Skeletal muscle satellite cell (primary cell): ENCODE measurements at regions not wholly inside any gene's neighbourhood (a gene's known extent, or its start where the extent isn't known, plus 50 kb on each side); places are given as distances from the start of the nearest gene placed in this dataset.

Experiments used
- H3K27me3 ChIP-seq: 2 replicates; pipeline ENCODE4 v1.7.0; 2013; ENCODE audit warnings: low read length; ENCODE audit not compliant: control insufficient read depth, insufficient read depth
- H3K36me3 ChIP-seq: 2 replicates; pipeline ENCODE4 v1.7.0; 2013; ENCODE audit warnings: mild to moderate bottlenecking, control low read depth, low read length; ENCODE audit not compliant: insufficient read depth
- H3K4me1 ChIP-seq: 2 replicates; pipeline ENCODE4 v1.7.0; 2013; ENCODE audit warnings: low read length; ENCODE audit not compliant: control insufficient read depth, insufficient read depth
- H3K4me2 ChIP-seq: 2 replicates; pipeline ENCODE4 v1.7.0; 2013; ENCODE audit warnings: mild to moderate bottlenecking, low read length
- H3K4me3 ChIP-seq: 2 replicates; pipeline ENCODE4 v1.7.0; 2013; ENCODE audit warnings: low read length
- H3K9ac ChIP-seq: 2 replicates; pipeline ENCODE4 v1.7.0; 2013; ENCODE audit warnings: mild to moderate bottlenecking, low read depth, low read length, moderate library complexity
- H3K9me3 ChIP-seq: replicated peaks from 2 replicates; pipeline ENCODE4 v1.7.0; 2013; ENCODE audit warnings: mild to moderate bottlenecking, control low read depth, low read length

DNA sequence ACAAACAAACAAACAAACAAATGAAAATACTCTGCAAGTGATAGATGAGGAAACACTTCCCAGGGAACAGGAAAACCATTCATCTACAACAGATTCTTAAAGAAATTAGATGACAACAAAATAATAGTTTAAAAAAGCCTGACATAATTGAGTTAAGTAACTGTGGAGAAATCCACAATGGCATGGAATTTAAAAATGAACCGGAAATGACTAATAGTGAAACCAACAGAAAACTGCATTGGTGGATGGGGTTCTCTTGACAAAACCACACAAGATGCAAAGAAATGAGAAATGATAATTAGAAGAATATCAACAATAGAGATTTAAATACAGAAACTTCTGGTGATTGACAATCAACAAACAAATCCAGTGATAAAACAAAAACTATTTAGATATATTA is 785.6 kb downstream of the QKI start:
- H3K4me2 ChIP-seq = no peak overlapping the region
- H3K9ac ChIP-seq = no peak overlapping the region
- no peak overlapping the region for H3K4me3 ChIP-seq
- no peaks in the 10 kb centered on the region for H3K36me3 ChIP-seq
- H3K4me1 ChIP-seq = peaks cover 6% of the 10 kb centered on the region
- no peaks in the 10 kb centered on the region for H3K9me3 ChIP-seq
- no peaks in the 10 kb centered on the region for H3K27me3 ChIP-seq

DNA sequence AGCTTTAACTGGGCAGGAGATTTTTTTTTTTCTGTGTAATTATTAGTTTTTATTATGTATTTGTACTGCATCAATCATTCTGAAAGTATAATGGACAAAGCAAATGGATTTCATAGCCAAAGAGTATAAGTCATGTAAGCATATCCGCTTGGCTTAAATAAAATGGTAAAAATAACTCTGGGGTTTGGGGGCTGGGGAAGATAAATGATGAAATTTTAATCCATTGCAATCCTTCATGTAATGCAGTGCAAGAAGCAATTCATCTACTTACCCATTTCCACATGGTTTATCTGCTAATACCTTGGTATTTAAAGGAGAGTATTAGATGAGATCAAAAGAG is 781.4 kb downstream of the QKI start:
- H3K27me3 ChIP-seq = no peaks in the 10 kb centered on the region
- no peak overlapping the region for H3K9ac ChIP-seq
- H3K36me3 ChIP-seq = no peaks in the 10 kb centered on the region
- no peak overlapping the region for H3K4me3 ChIP-seq
- no peak overlapping the region for H3K4me2 ChIP-seq
- H3K4me1 ChIP-seq = peaks cover 6% of the 10 kb centered on the region
- H3K9me3 ChIP-seq = no peaks in the 10 kb centered on the region

DNA sequence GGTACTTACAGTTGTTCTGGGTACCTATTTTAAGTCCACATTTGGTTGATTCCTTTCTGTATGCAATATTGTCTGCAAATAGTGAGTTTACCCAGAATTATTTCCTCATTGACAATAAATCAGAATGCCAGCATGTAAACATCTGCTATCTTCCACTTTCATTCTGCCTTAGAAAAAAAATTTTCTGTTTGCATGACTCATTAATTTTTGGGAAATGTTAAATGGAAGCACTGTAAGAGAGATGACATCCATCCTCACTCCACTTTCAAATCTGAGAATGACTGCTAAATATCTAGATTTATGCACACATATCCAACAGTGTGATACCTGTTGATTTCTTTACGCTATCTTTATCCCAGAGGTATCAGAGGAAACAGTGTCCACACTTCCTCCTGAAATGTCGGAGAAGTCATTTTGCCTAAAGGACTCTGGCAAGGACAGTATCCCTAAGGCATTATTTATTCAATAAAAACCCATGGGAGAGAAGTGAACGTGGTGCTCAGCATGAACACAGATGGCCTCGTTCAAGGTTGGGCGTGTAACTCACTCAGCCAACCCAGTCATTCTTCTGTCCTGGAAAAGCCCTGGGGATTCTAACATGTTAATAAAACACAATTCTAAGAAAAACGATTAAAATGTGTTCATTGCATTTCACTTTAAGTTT is 780.9 kb downstream of the QKI start:
- H3K4me2 ChIP-seq = no peak overlapping the region
- no peaks in the 10 kb centered on the region for H3K27me3 ChIP-seq
- no peak overlapping the region for H3K4me3 ChIP-seq
- no peaks in the 10 kb centered on the region for H3K9me3 ChIP-seq
- no peaks in the 10 kb centered on the region for H3K36me3 ChIP-seq
- peaks cover 6% of the 10 kb centered on the region for H3K4me1 ChIP-seq
- H3K9ac ChIP-seq = no peak overlapping the region

DNA sequence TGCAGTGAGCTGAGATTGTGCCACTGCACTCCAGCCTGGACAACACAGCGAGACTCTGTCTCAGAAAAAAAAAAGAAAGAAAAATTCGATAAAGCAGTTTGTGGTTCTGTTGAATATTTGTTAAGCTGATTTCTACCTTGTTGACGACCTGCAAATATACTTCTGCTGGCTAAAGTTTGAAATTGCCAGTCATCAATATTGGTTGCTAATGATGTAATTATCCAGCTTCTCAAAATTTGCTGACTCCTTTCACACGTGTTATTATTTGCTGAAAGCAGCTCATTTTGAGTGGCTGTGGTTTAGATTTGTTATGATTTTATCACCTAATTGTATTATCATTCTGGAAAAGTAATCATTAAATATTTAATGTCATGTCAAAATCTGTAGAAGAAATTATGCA is 774.3 kb downstream of the QKI start:
- H3K4me1 ChIP-seq = no peaks in the 10 kb centered on the region
- no peak overlapping the region for H3K9ac ChIP-seq
- no peaks in the 10 kb centered on the region for H3K27me3 ChIP-seq
- H3K9me3 ChIP-seq = no peaks in the 10 kb centered on the region
- H3K36me3 ChIP-seq = no peaks in the 10 kb centered on the region
- no peak overlapping the region for H3K4me2 ChIP-seq
- no peak overlapping the region for H3K4me3 ChIP-seq

DNA sequence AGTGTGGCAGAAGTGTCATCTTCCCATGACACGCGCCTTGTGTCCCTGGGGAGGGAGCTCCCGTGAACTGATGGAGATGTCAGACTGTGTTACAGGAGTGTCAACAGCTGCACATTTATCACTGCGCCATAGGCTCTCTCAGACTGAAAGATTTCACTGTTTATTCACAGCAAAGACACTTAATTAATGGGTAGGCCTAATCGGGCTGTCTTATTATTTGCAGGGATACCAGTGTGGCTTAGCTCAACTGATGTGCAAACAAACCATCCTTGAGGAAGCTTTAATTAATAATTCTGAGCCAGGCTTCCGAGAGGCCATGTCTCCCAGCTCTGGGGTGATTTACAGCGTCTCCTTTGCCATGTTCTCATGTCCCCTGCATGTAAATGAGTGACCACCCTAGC is 771.0 kb downstream of the QKI start:
- Histone ChIP-seq H3K9ac (no peak overlapping the region), H3K27me3 (no peaks in the 10 kb centered on the region), H3K4me3 (no peak overlapping the region), H3K4me2 (no peak overlapping the region), H3K4me1 (no peaks in the 10 kb centered on the region), H3K36me3 (no peaks in the 10 kb centered on the region), H3K9me3 (no peaks in the 10 kb centered on the region)

DNA sequence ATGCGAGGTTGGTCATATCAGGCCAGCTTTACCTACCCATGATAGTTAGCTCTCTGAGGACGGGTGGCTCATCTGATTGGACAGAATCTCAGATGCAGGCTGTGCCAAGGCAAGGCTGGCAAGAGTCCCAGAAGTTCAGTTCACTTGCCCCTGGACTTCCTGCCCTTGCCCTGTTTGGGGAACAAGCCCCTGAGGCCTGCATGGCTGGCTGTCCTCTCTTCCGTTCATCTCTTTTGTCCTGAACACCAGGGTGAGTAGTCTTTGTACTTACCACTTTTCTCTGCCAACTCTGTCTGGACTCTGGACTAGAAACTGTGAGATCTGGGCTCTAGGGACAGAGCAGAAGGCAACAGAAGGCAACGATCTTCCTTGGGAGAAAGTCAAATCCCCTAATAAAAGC is 769.9 kb downstream of the QKI start:
- Histone ChIP-seq H3K9me3 (no peaks in the 10 kb centered on the region), H3K9ac (no peak overlapping the region), H3K27me3 (no peaks in the 10 kb centered on the region), H3K4me3 (no peak overlapping the region), H3K36me3 (no peaks in the 10 kb centered on the region), H3K4me2 (no peak overlapping the region), H3K4me1 (no peaks in the 10 kb centered on the region)

DNA sequence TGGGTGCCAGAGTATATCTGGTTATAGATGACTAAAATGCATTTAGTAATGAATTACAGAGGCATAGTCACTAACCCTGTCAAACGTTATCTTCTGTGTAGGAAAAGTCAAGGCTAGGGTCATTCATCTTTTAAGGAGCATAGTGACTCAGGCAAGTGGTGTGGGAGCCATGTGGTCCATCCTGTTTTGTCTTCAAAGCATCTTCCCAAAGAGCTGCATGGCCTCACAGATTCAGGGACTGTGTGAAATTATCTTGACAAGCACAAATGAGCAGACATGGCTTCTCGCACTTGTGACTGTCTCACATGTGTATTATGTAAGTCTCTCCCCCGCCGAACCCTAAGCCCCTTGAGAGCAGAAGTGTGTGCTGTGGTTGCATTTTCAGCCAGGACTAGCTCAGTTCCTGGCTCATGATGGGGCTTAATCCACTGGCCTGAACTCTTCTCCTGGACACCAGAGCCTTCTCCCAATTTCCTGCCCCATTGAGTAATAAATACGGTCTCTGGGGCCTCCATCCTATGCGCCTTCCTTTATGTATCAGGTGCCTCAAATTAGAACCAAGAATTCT is 769.1 kb downstream of the QKI start:
- no peaks in the 10 kb centered on the region for H3K9me3 ChIP-seq
- no peak overlapping the region for H3K4me3 ChIP-seq
- H3K4me2 ChIP-seq = no peak overlapping the region
- H3K4me1 ChIP-seq = no peaks in the 10 kb centered on the region
- no peaks in the 10 kb centered on the region for H3K36me3 ChIP-seq
- no peaks in the 10 kb centered on the region for H3K27me3 ChIP-seq
- no peak overlapping the region for H3K9ac ChIP-seq

DNA sequence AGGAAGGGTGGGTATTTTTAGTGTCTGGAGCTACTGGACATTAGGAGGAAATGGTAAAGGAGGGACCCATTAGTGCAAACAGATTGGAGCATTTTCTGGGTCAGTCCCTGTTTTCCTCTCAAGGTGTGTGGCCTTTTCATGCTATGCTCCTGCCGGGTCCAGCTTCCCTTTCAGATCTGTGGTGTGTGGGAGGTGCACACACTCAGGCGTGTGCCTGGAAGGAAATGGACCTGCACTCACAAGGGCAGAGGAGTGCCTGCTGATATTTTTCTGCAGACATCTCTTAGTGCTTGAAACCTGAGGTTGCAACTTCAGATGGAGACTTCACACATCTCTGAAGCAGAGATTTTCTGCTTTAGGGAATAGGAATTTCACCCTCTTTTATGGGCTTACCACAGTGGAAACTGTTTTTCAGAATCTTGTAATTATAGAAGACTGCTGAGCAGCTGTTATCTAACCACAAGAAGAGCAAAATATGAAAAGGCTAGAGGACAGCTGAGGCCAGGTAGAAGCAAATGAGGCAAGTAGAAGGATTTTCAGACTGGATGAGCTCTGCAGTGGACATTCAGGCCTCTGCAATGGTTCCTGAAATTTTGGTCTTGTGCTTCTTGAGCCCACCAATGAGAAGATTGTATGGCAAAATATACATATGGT is 764.3 kb downstream of the QKI start:
- Histone ChIP-seq H3K4me3 (no peak overlapping the region), H3K27me3 (no peaks in the 10 kb centered on the region), H3K4me1 (no peaks in the 10 kb centered on the region), H3K4me2 (no peak overlapping the region), H3K36me3 (no peaks in the 10 kb centered on the region), H3K9ac (no peak overlapping the region), H3K9me3 (no peaks in the 10 kb centered on the region)

DNA sequence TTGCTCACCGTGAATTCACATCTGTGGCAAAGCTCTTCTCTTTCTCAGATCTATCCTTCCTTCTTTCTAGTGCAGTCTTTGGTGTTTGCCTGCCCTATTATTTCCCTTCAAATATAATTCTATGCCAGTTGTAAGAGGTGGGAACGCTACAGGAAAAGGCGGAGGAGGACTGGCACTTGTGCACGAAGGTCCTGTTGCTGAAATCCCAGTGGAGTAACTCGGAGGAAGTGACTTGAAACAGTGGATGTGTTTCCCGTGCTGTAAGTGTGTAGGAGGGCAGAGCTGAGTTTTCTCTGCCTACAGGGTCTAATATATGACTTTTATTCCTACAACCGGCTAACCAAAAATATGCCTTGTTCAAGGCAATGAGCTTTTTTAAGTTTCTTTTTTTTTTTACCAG is 754.8 kb downstream of the QKI start:
- H3K36me3 ChIP-seq = no peaks in the 10 kb centered on the region

DNA sequence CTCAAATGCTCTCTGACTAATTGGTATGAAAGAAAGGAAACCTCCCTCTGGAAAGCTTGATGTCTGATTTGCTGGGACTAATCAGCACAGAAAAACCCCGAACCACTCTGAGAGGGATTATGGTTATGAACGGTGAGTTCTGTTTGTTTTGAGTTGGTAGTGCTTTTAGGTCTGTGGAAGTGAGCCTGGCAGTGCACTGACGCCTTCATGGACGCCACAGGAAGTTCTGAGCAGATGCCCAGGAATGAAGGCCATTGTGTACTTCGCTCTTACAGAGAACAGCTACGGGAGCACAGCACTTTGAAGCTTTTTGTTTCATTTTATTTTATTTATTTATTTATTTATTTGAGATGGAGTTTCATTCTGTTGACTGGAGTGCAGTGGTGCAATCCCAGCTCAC is 754.1 kb downstream of the QKI start:
- no peaks in the 10 kb centered on the region for H3K36me3 ChIP-seq
- H3K9me3 ChIP-seq = no peaks in the 10 kb centered on the region
- no peaks in the 10 kb centered on the region for H3K27me3 ChIP-seq
- no peak overlapping the region for H3K4me2 ChIP-seq
- H3K4me3 ChIP-seq = no peak overlapping the region
- H3K4me1 ChIP-seq = no peaks in the 10 kb centered on the region
- no peak overlapping the region for H3K9ac ChIP-seq

More for the DNA sequence above, 754.8 kb downstream of the QKI start:
- Histone ChIP-seq H3K27me3 (no peaks in the 10 kb centered on the region), H3K9ac (no peak overlapping the region), H3K9me3 (no peaks in the 10 kb centered on the region), H3K4me3 (no peak overlapping the region), H3K4me1 (no peaks in the 10 kb centered on the region), H3K4me2 (no peak overlapping the region)

DNA sequence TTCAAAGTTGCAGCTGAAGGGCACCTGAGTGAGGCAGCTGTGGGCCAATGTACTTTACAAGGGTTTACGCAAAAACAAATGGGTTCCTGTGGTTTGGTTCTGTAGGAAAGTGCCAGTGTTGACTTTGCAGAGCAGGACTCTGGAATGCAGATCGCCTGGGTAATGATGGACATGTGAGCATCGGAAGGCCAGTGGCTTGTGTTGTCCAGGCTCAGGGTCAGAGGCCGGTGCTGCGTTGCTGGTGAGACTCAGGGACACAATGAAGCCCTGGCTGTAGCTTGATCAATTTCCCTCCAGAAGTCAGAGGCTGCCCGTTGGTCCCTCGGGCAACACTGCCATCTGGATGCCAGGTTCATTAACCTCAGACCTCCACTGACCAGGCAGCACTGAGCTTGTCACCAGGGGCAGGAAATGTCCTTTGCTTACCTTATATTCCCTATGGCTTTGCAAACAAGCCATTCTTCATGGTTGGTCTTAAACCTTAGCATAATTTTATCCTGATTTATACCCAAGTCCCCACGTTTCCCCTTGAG is 753.4 kb downstream of the QKI start:
- Histone ChIP-seq H3K27me3 (no peaks in the 10 kb centered on the region), H3K9me3 (no peaks in the 10 kb centered on the region), H3K36me3 (no peaks in the 10 kb centered on the region), H3K9ac (no peak overlapping the region), H3K4me1 (no peaks in the 10 kb centered on the region), H3K4me3 (no peak overlapping the region), H3K4me2 (no peak overlapping the region)

DNA sequence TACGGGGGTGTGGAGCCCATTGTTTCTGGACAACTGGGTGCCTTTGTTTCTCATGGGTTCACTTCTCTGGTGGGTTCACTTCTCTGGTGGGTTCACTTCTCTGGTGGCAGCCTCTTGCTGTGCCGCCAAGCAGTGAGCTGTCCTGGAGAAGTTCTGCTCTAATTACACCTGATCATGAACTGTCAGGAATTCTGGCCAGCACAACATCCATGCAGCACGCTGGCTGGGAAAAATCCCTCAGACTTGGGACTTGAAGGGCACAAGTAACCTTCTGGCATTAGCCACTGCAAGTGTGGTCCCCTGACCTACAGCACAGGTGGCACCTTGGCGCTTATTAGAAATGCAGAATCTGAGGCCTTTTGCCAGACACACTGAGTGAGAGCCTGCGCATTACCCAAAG is 752.5 kb downstream of the QKI start:
- H3K9me3 ChIP-seq = no peaks in the 10 kb centered on the region
- H3K4me2 ChIP-seq = no peak overlapping the region
- H3K27me3 ChIP-seq = no peaks in the 10 kb centered on the region
- H3K36me3 ChIP-seq = no peaks in the 10 kb centered on the region
- no peak overlapping the region for H3K4me3 ChIP-seq
- no peaks in the 10 kb centered on the region for H3K4me1 ChIP-seq
- no peak overlapping the region for H3K9ac ChIP-seq
